ENCODE measurements at regions not wholly inside any gene's neighbourhood (a gene's known extent, or its start where the extent isn't known, plus 50 kb on each side); places are given as distances from the start of the nearest gene placed in this dataset.

GRCh38 chr6:11298651-11299420 lies 66.4 kb upstream of the NEDD9 start (continued):
- TF ChIP-seq ZNF350 (CRISPR knock-in tag; IDR thresholded peaks at IDR 0.05; ENCODE audit: borderline replicate concordance, low read depth) (peak; percentile 98; the same call in 1 of the 2 replicates), ZSCAN9 (CRISPR knock-in tag; IDR thresholded peaks at IDR 0.05; ENCODE audit: borderline replicate concordance) (peak; percentile 75; the same call in 1 of the 2 replicates), MEIS1 (CRISPR knock-in tag; IDR thresholded peaks at IDR 0.05; ENCODE audit: borderline replicate concordance) (peak; percentile 89; the same call in 1 of the 2 replicates), ZNF34 (CRISPR knock-in tag; IDR thresholded peaks at IDR 0.05; ENCODE audit: borderline replicate concordance) (no peak), ZMAT3 (CRISPR knock-in tag; conservative IDR thresholded peaks at IDR 0.05) (peak; percentile 93), MATR3 (CRISPR knock-in tag; IDR thresholded peaks at IDR 0.05) (no peak), HES4 (CRISPR knock-in tag; IDR thresholded peaks at IDR 0.05; ENCODE audit: borderline replicate concordance) (no peak; the same call in 1 of the 2 replicates), BORCS8-MEF2B (CRISPR knock-in tag; IDR thresholded peaks at IDR 0.05) (peak; percentile 88; the same call in 1 of the 2 replicates), MYNN (CRISPR knock-in tag; IDR thresholded peaks at IDR 0.05; ENCODE audit: low read depth) (peak; percentile 93; the same call in 1 of the 2 replicates), CREB3 (CRISPR knock-in tag; IDR thresholded peaks at IDR 0.05) (no peak), THAP8 (CRISPR knock-in tag; IDR thresholded peaks at IDR 0.05; ENCODE audit: borderline replicate concordance) (no peak), CBX2 (IDR thresholded peaks at IDR 0.05; ENCODE audit: low read depth, low read length) (no peak), CBX2 (CRISPR knock-in tag; IDR thresholded peaks at IDR 0.05; ENCODE audit: low read depth) (0 out of 2 replicates have a peak, but pooled peaks have one; percentile 30), ETS1 (CRISPR knock-in tag; IDR thresholded peaks at IDR 0.05) (no peak), ZNF30 (CRISPR knock-in tag; IDR thresholded peaks at IDR 0.05) (no peak; the same call in 1 of the 2 replicates), HOXA9 (CRISPR knock-in tag; IDR thresholded peaks at IDR 0.05; ENCODE audit: borderline replicate concordance) (no peak), LCORL (IDR thresholded peaks at IDR 0.05) (no peak), LCORL (CRISPR knock-in tag; IDR thresholded peaks at IDR 0.05) (peak; percentile 95), ZNF709 (CRISPR knock-in tag; IDR thresholded peaks at IDR 0.05) (peak; percentile 90), GABPB1 (CRISPR knock-in tag; IDR thresholded peaks at IDR 0.05) (peak; percentile 75), CHCHD3 (CRISPR knock-in tag; IDR thresholded peaks at IDR 0.05) (no peak), ZNF768 (CRISPR knock-in tag; IDR thresholded peaks at IDR 0.05) (no peak), CBX5 (CRISPR knock-in tag; IDR thresholded peaks at IDR 0.05; ENCODE audit: borderline replicate concordance) (peak; percentile 95), NFRKB (IDR thresholded peaks at IDR 0.05) (no peak), PCBP2 (optimal IDR thresholded peaks at IDR 0.05; ENCODE audit: low read depth, low read length, poor library complexity, severe bottlenecking) (no peak), IKZF4 (CRISPR knock-in tag; IDR thresholded peaks at IDR 0.05; ENCODE audit: borderline replicate concordance, low read depth, not compliant biosample characterization) (peak; percentile 65), HNRNPH1 (optimal IDR thresholded peaks at IDR 0.05; ENCODE audit: low read depth, low read length) (no peak), ZNF614 (CRISPR knock-in tag; IDR thresholded peaks at IDR 0.05; ENCODE audit: borderline replicate concordance) (peak; percentile 93), ZNF562 (CRISPR knock-in tag; IDR thresholded peaks at IDR 0.05; ENCODE audit: borderline replicate concordance) (no peak), PTBP1 (IDR thresholded peaks at IDR 0.05; ENCODE audit: low read depth, low read length, poor library complexity, severe bottlenecking) (no peak)

Measured in HepG2 (cell line).